HFFc6 (cell line): ENCODE measurements at regions not wholly inside any gene's neighbourhood (a gene's known extent, or its start where the extent isn't known, plus 50 kb on each side); places are given as distances from the start of the nearest gene placed in this dataset.

Experiments used
- DNase-seq: peaks from one replicate; pipeline ENCODE4 v3.0.0-alpha.2; 2018
- H3K27ac Mint-ChIP-seq: 2 replicates; pipeline ENCODE4 v1.8.0; 2020; ENCODE audit warnings: mild to moderate bottlenecking, mixed read lengths
- H3K27me3 Mint-ChIP-seq: 2 replicates; pipeline ENCODE4 v1.8.0; 2021; ENCODE audit warnings: mild to moderate bottlenecking, moderate library complexity, mixed read lengths; ENCODE audit not compliant: insufficient read depth
- H3K36me3 Mint-ChIP-seq: 2 replicates; pipeline ENCODE4 v1.8.0; 2021; ENCODE audit warnings: low read depth, mixed read lengths
- H3K4me1 Mint-ChIP-seq: 2 replicates; pipeline ENCODE4 v1.8.0; 2020; ENCODE audit warnings: low read depth, mixed read lengths
- H3K4me3 Mint-ChIP-seq: 2 replicates; pipeline ENCODE4 v1.8.0; 2020; ENCODE audit warnings: mild to moderate bottlenecking, moderate library complexity, mixed read lengths
- H3K9me3 Mint-ChIP-seq: 2 replicates; pipeline ENCODE4 v1.8.0; 2020; ENCODE audit warnings: mild to moderate bottlenecking, mixed read lengths
- CTCF ChIP-seq: fragments of 200-600 bp; sonication (generic); IDR thresholded peaks from 2 replicates; pipeline ENCODE4 v1.5.0; 2021; ENCODE audit warnings: antibody characterized with exemption, mild to moderate bottlenecking

- peaks cover 4% of the 10 kb centered on the region; the same call in 1 of the 2 replicates for H3K9me3 Mint-ChIP-seq
- no peak overlapping the region for H3K4me3 Mint-ChIP-seq
- H3K27ac Mint-ChIP-seq = no peak overlapping the region
- no peak for TF ChIP-seq CTCF
- DNase-seq = no peak
- no peaks in the 10 kb centered on the region for H3K27me3 Mint-ChIP-seq
- H3K4me1 Mint-ChIP-seq = no peaks in the 10 kb centered on the region
- H3K36me3 Mint-ChIP-seq = no peaks in the 10 kb centered on the region
Measured at GRCh38 chrX:129041319-129041718, 482.0 kb downstream of the SMARCA1 start.

GRCh38 chrX:129040124-129040523, 483.2 kb downstream of the SMARCA1 start:
- Mint-ChIP-seq H3K4me1 (no peaks in the 10 kb centered on the region), H3K27ac (no peak overlapping the region), H3K9me3 (peaks cover 4% of the 10 kb centered on the region; the same call in 1 of the 2 replicates), H3K4me3 (no peak overlapping the region), H3K36me3 (no peaks in the 10 kb centered on the region), H3K27me3 (no peaks in the 10 kb centered on the region)
- DNase-seq = no peak
- no peak for TF ChIP-seq CTCF

GRCh38 chrX:129039176-129039575, 484.1 kb downstream of the SMARCA1 start:
- H3K4me3 Mint-ChIP-seq = no peak overlapping the region
- no peaks in the 10 kb centered on the region for H3K27me3 Mint-ChIP-seq
- peaks cover 4% of the 10 kb centered on the region; the same call in 1 of the 2 replicates for H3K9me3 Mint-ChIP-seq
- H3K4me1 Mint-ChIP-seq = no peaks in the 10 kb centered on the region
- DNase-seq = no peak
- H3K27ac Mint-ChIP-seq = no peak overlapping the region
- no peak for TF ChIP-seq CTCF
- no peaks in the 10 kb centered on the region for H3K36me3 Mint-ChIP-seq

- H3K4me1 Mint-ChIP-seq = no peaks in the 10 kb centered on the region
- TF ChIP-seq CTCF = no peak
- DNase-seq = no peak
Measured at GRCh38 chrX:129037389-129037788, 485.9 kb downstream of the SMARCA1 start.

GRCh38 chrX:129035180-129035579, 488.1 kb downstream of the SMARCA1 start:
- H3K9me3 Mint-ChIP-seq = peaks cover 4% of the 10 kb centered on the region; the same call in 1 of the 2 replicates
- H3K36me3 Mint-ChIP-seq = no peaks in the 10 kb centered on the region
- no peak overlapping the region for H3K27ac Mint-ChIP-seq
- H3K4me1 Mint-ChIP-seq = no peaks in the 10 kb centered on the region
- no peak overlapping the region for H3K4me3 Mint-ChIP-seq
- DNase-seq = no peak
- no peaks in the 10 kb centered on the region for H3K27me3 Mint-ChIP-seq
- no peak for TF ChIP-seq CTCF

More at GRCh38 chrX:129037389-129037788, 485.9 kb downstream of the SMARCA1 start:
- H3K9me3 Mint-ChIP-seq = peaks cover 4% of the 10 kb centered on the region; the same call in 1 of the 2 replicates
- H3K4me3 Mint-ChIP-seq = no peak overlapping the region
- no peak overlapping the region for H3K27ac Mint-ChIP-seq
- H3K36me3 Mint-ChIP-seq = no peaks in the 10 kb centered on the region
- no peaks in the 10 kb centered on the region for H3K27me3 Mint-ChIP-seq

GRCh38 chrX:129034196-129034595, 489.1 kb downstream of the SMARCA1 start:
- no peak overlapping the region for H3K4me3 Mint-ChIP-seq
- no peak for TF ChIP-seq CTCF
- no peaks in the 10 kb centered on the region for H3K36me3 Mint-ChIP-seq
- no peak for DNase-seq
- H3K27me3 Mint-ChIP-seq = no peaks in the 10 kb centered on the region
- no peaks in the 10 kb centered on the region for H3K4me1 Mint-ChIP-seq
- no peaks in the 10 kb centered on the region for H3K9me3 Mint-ChIP-seq
- H3K27ac Mint-ChIP-seq = no peak overlapping the region
